WTC11 (cell line): ENCODE measurements at regions not wholly inside any gene's neighbourhood (a gene's known extent, or its start where the extent isn't known, plus 50 kb on each side); places are given as distances from the start of the nearest gene placed in this dataset.

Experiments used
- CTCF ChIP-seq: fragments of 200-600 bp; IDR thresholded peaks from 2 replicates; pipeline ENCODE4 v1.8.0; 2022; ENCODE audit warnings: antibody characterized with exemption
- USF2 ChIP-seq: sonication (generic); formaldehyde crosslinking; IDR thresholded peaks from 2 replicates; pipeline ENCODE4 v1.8.1; 2023; ENCODE audit warnings: mild to moderate bottlenecking, missing genetic modification reagents, moderate library complexity

GRCh38 chr3:40660554-40660953 lies 135.8 kb downstream of the ZNF621 start:
- TF ChIP-seq CTCF (no peak), USF2 (CRISPR knock-in tag) (no peak)
